Neutrophil (primary cell): ENCODE measurements at regions not wholly inside any gene's neighbourhood (a gene's known extent, or its start where the extent isn't known, plus 50 kb on each side); places are given as distances from the start of the nearest gene placed in this dataset.

ENCODE experiments used
- H3K27ac ChIP-seq: fragments of 200-600 bp; sonication (generic); 2 replicates; pipeline ENCODE4 v1.5.1; 2016; ENCODE audit warnings: mild to moderate bottlenecking, moderate library complexity
- H3K27me3 ChIP-seq: fragments of 200-600 bp; sonication (generic); 2 replicates; pipeline ENCODE4 v1.6.0; 2016; ENCODE audit warnings: mild to moderate bottlenecking
- H3K36me3 ChIP-seq: fragments of 200-600 bp; sonication (generic); 2 replicates; pipeline ENCODE4 v1.5.1; 2017
- H3K4me1 ChIP-seq, 2 experiments: fragments of 200-600 bp in 1 of 2; sonication (generic) in 1 of 2; 1 replicate in 1 of 2; 2 replicates in 1 of 2; pipeline versions ENCODE4 v1.5.1 to v1.6.1; 2013 to 2016; ENCODE audit warnings: low read depth in 1 of 2, low read length in 1 of 2, mild to moderate bottlenecking in 1 of 2, moderate library complexity in 1 of 2; ENCODE audit not compliant: control insufficient read depth in 1 of 2, insufficient read depth in 1 of 2
- H3K4me3 ChIP-seq, 2 experiments: fragments of 200-600 bp in 1 of 2; sonication (generic) in 1 of 2; 1 replicate in 1 of 2; 2 replicates in 1 of 2; pipeline ENCODE4 v1.5.1; 2013 to 2016; ENCODE audit warnings: low read depth in 1 of 2, low read length in 1 of 2, mild to moderate bottlenecking in 1 of 2, moderate library complexity in 1 of 2
- H3K9me3 ChIP-seq: fragments of 200-600 bp; sonication (generic); 2 replicates; pipeline ENCODE4 v1.5.1; 2016
- CTCF ChIP-seq: fragments of 200-600 bp; sonication (generic); IDR thresholded peaks from 2 replicates; pipeline ENCODE4 v1.5.1; 2016; ENCODE audit warnings: antibody characterized with exemption

- Histone ChIP-seq H3K4me3 (no peak overlapping the region), H3K36me3 (no peaks in the 10 kb centered on the region), H3K9me3 (no peaks in the 10 kb centered on the region), H3K27me3 (no peaks in the 10 kb centered on the region), H3K27ac (no peak overlapping the region), H3K4me1 (no peaks in the 10 kb centered on the region)
- no peak for TF ChIP-seq CTCF
These were observed 82.6 kb upstream of the SPTLC3 start for GRCh38 chr20:12925863-12926793.

- H3K4me3 ChIP-seq: no peak overlapping the region
- H3K4me1 ChIP-seq: no peaks in the 10 kb centered on the region
- no peak overlapping the region for H3K27ac ChIP-seq
- no peak for TF ChIP-seq CTCF
- H3K36me3 ChIP-seq: no peaks in the 10 kb centered on the region
- no peaks in the 10 kb centered on the region for H3K27me3 ChIP-seq
- H3K9me3 ChIP-seq: no peaks in the 10 kb centered on the region
These were observed 81.3 kb upstream of the SPTLC3 start for GRCh38 chr20:12927489-12927888.

GRCh38 chr20:12928358-12928754 is 80.4 kb upstream of the SPTLC3 start:
- no peak overlapping the region for H3K4me3 ChIP-seq
- H3K27me3 ChIP-seq: no peaks in the 10 kb centered on the region
- TF ChIP-seq CTCF: no peak
- H3K27ac ChIP-seq: no peak overlapping the region
- no peaks in the 10 kb centered on the region for H3K36me3 ChIP-seq
- H3K9me3 ChIP-seq: no peaks in the 10 kb centered on the region
- H3K4me1 ChIP-seq: no peaks in the 10 kb centered on the region

- Histone ChIP-seq H3K4me1 (no peaks in the 10 kb centered on the region), H3K36me3 (no peaks in the 10 kb centered on the region), H3K27me3 (no peaks in the 10 kb centered on the region), H3K4me3 (no peak overlapping the region), H3K27ac (no peak overlapping the region), H3K9me3 (no peaks in the 10 kb centered on the region)
- no peak for TF ChIP-seq CTCF
These were observed 79.9 kb upstream of the SPTLC3 start for GRCh38 chr20:12928755-12929401.

- H3K9me3 ChIP-seq: no peaks in the 10 kb centered on the region
- H3K27ac ChIP-seq: no peak overlapping the region
- TF ChIP-seq CTCF: no peak
- no peaks in the 10 kb centered on the region for H3K4me1 ChIP-seq
- H3K36me3 ChIP-seq: no peaks in the 10 kb centered on the region
- no peak overlapping the region for H3K4me3 ChIP-seq
- no peaks in the 10 kb centered on the region for H3K27me3 ChIP-seq
These were observed 72.8 kb upstream of the SPTLC3 start for GRCh38 chr20:12936020-12936419.
